H9 (cell line): ENCODE measurements at regions not wholly inside any gene's neighbourhood (a gene's known extent, or its start where the extent isn't known, plus 50 kb on each side); places are given as distances from the start of the nearest gene placed in this dataset.

ENCODE experiments used
- DNase-seq: peaks from one replicate; pipeline ENCODE4 v3.0.0-alpha.2; 2017
- H2AFZ ChIP-seq: one replicate; pipeline ENCODE4 v1.6.1; 2013; ENCODE audit warnings: mild to moderate bottlenecking, low read length, control low read depth, moderate library complexity
- H2AK5ac ChIP-seq: 2 replicates; pipeline ENCODE4 v1.6.1; 2013; ENCODE audit warnings: low read length, control low read depth, mixed read lengths; ENCODE audit not compliant: insufficient read length
- H2BK120ac ChIP-seq: one replicate; pipeline ENCODE4 v1.6.1; 2013; ENCODE audit warnings: low read depth, mild to moderate bottlenecking, low read length, control low read depth, inconsistent platforms; ENCODE audit not compliant: poor library complexity, severe bottlenecking
- H2BK12ac ChIP-seq: 2 replicates; pipeline ENCODE4 v1.6.1; 2013; ENCODE audit warnings: low read length, control low read depth, mixed read lengths, low read depth; ENCODE audit not compliant: insufficient read length
- H2BK15ac ChIP-seq: 2 replicates; pipeline ENCODE4 v1.6.1; 2013; ENCODE audit warnings: low read depth, low read length, control low read depth
- H2BK20ac ChIP-seq: one replicate; pipeline ENCODE4 v1.6.1; 2013; ENCODE audit warnings: low read depth, mild to moderate bottlenecking, low read length, control low read depth, inconsistent platforms; ENCODE audit not compliant: poor library complexity, severe bottlenecking
- H2BK5ac ChIP-seq: 2 replicates; pipeline ENCODE4 v1.6.1; 2013; ENCODE audit warnings: low read length, control low read depth, mixed read lengths; ENCODE audit not compliant: insufficient read length
- H3K14ac ChIP-seq: 2 replicates; pipeline ENCODE4 v1.6.1; 2013; ENCODE audit warnings: low read length, control low read depth; ENCODE audit not compliant: insufficient read depth
- H3K18ac ChIP-seq: 2 replicates; pipeline ENCODE4 v1.6.1; 2013; ENCODE audit warnings: low read depth, mild to moderate bottlenecking, mixed read lengths, low read length, control low read depth; ENCODE audit not compliant: insufficient read length
- H3K23ac ChIP-seq: 2 replicates; pipeline ENCODE4 v1.6.1; 2013; ENCODE audit warnings: low read length, control low read depth, mixed read lengths, low read depth; ENCODE audit not compliant: insufficient read length
- H3K23me2 ChIP-seq: 2 replicates; pipeline ENCODE4 v1.6.1; 2013; ENCODE audit warnings: low read depth, mild to moderate bottlenecking, mixed read lengths, low read length, control low read depth; ENCODE audit not compliant: insufficient read length, poor library complexity, severe bottlenecking
- H3K27ac ChIP-seq: 2 replicates; pipeline ENCODE4 v1.5.1; 2013; ENCODE audit warnings: low read length, control low read depth, mixed read lengths, low read depth; ENCODE audit not compliant: insufficient read length
- H3K27me3 ChIP-seq: 2 replicates; pipeline ENCODE4 v1.6.1; 2013; ENCODE audit warnings: low read length, control low read depth, inconsistent platforms; ENCODE audit not compliant: insufficient read depth
- H3K4ac ChIP-seq: 2 replicates; pipeline ENCODE4 v1.6.1; 2013; ENCODE audit warnings: low read depth, mild to moderate bottlenecking, control low read depth, inconsistent platforms, low read length, moderate library complexity
- H3K4me1 ChIP-seq: 2 replicates; pipeline ENCODE4 v1.6.1; 2013; ENCODE audit warnings: low read length, control low read depth, inconsistent platforms; ENCODE audit not compliant: insufficient read depth
- H3K4me2 ChIP-seq: 2 replicates; pipeline ENCODE4 v1.6.1; 2013; ENCODE audit warnings: low read length, control low read depth, mixed read lengths; ENCODE audit not compliant: insufficient read length, insufficient read depth
- H3K56ac ChIP-seq: 2 replicates; pipeline ENCODE4 v1.6.1; 2013; ENCODE audit warnings: low read depth, mild to moderate bottlenecking, mixed read lengths, low read length, control low read depth; ENCODE audit not compliant: insufficient read length
- H3K79me1 ChIP-seq: 2 replicates; pipeline ENCODE4 v1.6.1; 2013; ENCODE audit warnings: low read depth, mild to moderate bottlenecking, moderate library complexity, low read length, control low read depth, inconsistent platforms; ENCODE audit not compliant: insufficient read depth, poor library complexity, severe bottlenecking
- H3K79me2 ChIP-seq: 2 replicates; pipeline ENCODE4 v1.6.1; 2013; ENCODE audit warnings: low read length, control low read depth, inconsistent platforms; ENCODE audit not compliant: insufficient read depth
- H3K9ac ChIP-seq: 2 replicates; pipeline ENCODE4 v1.6.1; 2013; ENCODE audit warnings: low read length, control low read depth, mixed read lengths; ENCODE audit not compliant: insufficient read length; ENCODE audit errors: extremely low read depth
- H3K9me3 ChIP-seq: one replicate; pipeline ENCODE4 v1.6.1; 2013; ENCODE audit warnings: low read depth, low read length, inconsistent platforms; ENCODE audit not compliant: control insufficient read depth
- H3T11ph ChIP-seq: one replicate; pipeline ENCODE4 v1.6.1; 2013; ENCODE audit warnings: mild to moderate bottlenecking, low read length, control low read depth, inconsistent platforms
- H4K20me1 ChIP-seq: one replicate; pipeline ENCODE4 v1.6.1; 2013; ENCODE audit not compliant: control insufficient read depth, insufficient read length, insufficient read depth
- H4K5ac ChIP-seq: 2 replicates; pipeline ENCODE4 v1.6.1; 2013; ENCODE audit warnings: low read depth, mild to moderate bottlenecking, mixed read lengths, low read length, control low read depth; ENCODE audit not compliant: insufficient read length
- H4K8ac ChIP-seq: replicated peaks from 2 replicates; pipeline ENCODE4 v1.6.1; 2013; ENCODE audit warnings: low read length, control low read depth, mixed read lengths, low read depth; ENCODE audit not compliant: insufficient read length
- H4K91ac ChIP-seq: 2 replicates; pipeline ENCODE4 v1.6.1; 2013; ENCODE audit warnings: low read depth, mild to moderate bottlenecking, moderate library complexity, mixed read lengths, low read length, control low read depth; ENCODE audit not compliant: insufficient read length
- H3K27ac Mint-ChIP-seq, 3 experiments: 2 replicates in 2 of 3; 3 replicates in 1 of 3; pipeline ENCODE4 v1.8.0; 2020 to 2021; ENCODE audit warnings: mixed read lengths in 3 of 3, mild to moderate bottlenecking in 1 of 3, moderate library complexity in 1 of 3
- H3K27me3 Mint-ChIP-seq: 2 replicates; pipeline ENCODE4 v1.8.0; 2021; ENCODE audit warnings: low read depth, mild to moderate bottlenecking, moderate library complexity, mixed read lengths
- H3K36me3 Mint-ChIP-seq, 3 experiments: 2 replicates in 2 of 3; 3 replicates in 1 of 3; pipeline ENCODE4 v1.8.0; 2020 to 2021; ENCODE audit warnings: low read depth in 3 of 3, mixed read lengths in 3 of 3; ENCODE audit not compliant: insufficient read depth in 1 of 3
- H3K4me1 Mint-ChIP-seq, 2 experiments: 2 replicates each; pipeline ENCODE4 v1.8.0; 2020; ENCODE audit warnings: mixed read lengths in 2 of 2
- H3K4me3 Mint-ChIP-seq, 2 experiments: 2 replicates in 1 of 2; 3 replicates in 1 of 2; pipeline ENCODE4 v1.8.0; 2020 to 2021; ENCODE audit warnings: mild to moderate bottlenecking in 2 of 2, mixed read lengths in 2 of 2, moderate library complexity in 1 of 2
- H3K9me3 Mint-ChIP-seq, 2 experiments: 2 replicates in 1 of 2; 3 replicates in 1 of 2; pipeline ENCODE4 v1.8.0; 2020; ENCODE audit warnings: mild to moderate bottlenecking in 2 of 2, mixed read lengths in 2 of 2, moderate library complexity in 1 of 2
- CTCF ChIP-seq: fragments of 200-600 bp; sonication (generic); conservative IDR thresholded peaks from 3 replicates; pipeline ENCODE4 v1.8.0; 2021; ENCODE audit warnings: antibody characterized with exemption, mild to moderate bottlenecking
- WGBS: extraction: QIAGEN DNeasy Blood & Tissue Kit; methylation state at CpG from one replicate; pipeline ENCODE4 v1.1.7; 2013; ENCODE audit warnings: missing lambda C conversion rate, low lambda C conversion rate, mixed read lengths; ENCODE audit not compliant: insufficient read length; ENCODE audit errors: extremely low coverage; 5-methylcytosine and 5-hydroxymethylcytosine counted together

- no peaks in the 10 kb centered on the region; the same call in 1 of the 2 replicates for H3K4me1 ChIP-seq
- Mint-ChIP-seq H3K27me3 (peaks cover 11% of the 10 kb centered on the region), H3K4me1 (peaks cover 11 to 26% of the 10 kb centered on the region in 2 experiments), H3K27ac (no peak overlapping the region), H3K36me3 (peaks cover 0 to 1% (median 0%) of the 10 kb centered on the region in 3 experiments; a peak in 1 of 7 replicates), H3K9me3 (peaks cover 0 to 8% of the 10 kb centered on the region in 2 experiments; a peak in 1 of 5 replicates), H3K4me3 (no peak overlapping the region)
- H3K79me1 ChIP-seq = no peaks in the 10 kb centered on the region
- no peak overlapping the region for H3T11ph ChIP-seq
- H3K18ac ChIP-seq = no peak overlapping the region
- H3K14ac ChIP-seq = no peak overlapping the region; the same call in 1 of the 2 replicates
- no peaks in the 10 kb centered on the region for H3K79me2 ChIP-seq
- H2AFZ ChIP-seq = no peak overlapping the region
- no peak overlapping the region for H4K91ac ChIP-seq
- H3K23ac ChIP-seq = no peak overlapping the region
- TF ChIP-seq CTCF = no peak
- no peak overlapping the region for H3K27ac ChIP-seq
- H3K4me2 ChIP-seq = no peak overlapping the region
- no peak overlapping the region for H2BK120ac ChIP-seq
- no peak overlapping the region for H4K8ac ChIP-seq
- no peaks in the 10 kb centered on the region for H3K23me2 ChIP-seq
- no peak overlapping the region for H2BK12ac ChIP-seq
- no peak for DNase-seq
- peak overlapping the region; percentile 76 for H2BK5ac ChIP-seq
- H3K9ac ChIP-seq = no peak overlapping the region
- no peak overlapping the region for H2BK15ac ChIP-seq
- no peak overlapping the region for H2BK20ac ChIP-seq
- H4K5ac ChIP-seq = no peak overlapping the region
- no CpG with 5 or more reads among the region's 8 CpGs for WGBS
- H2AK5ac ChIP-seq = no peak overlapping the region
- no peaks in the 10 kb centered on the region for H3K27me3 ChIP-seq
- no peaks in the 10 kb centered on the region for H3K9me3 ChIP-seq
- H3K4ac ChIP-seq = no peak overlapping the region
- no peaks in the 10 kb centered on the region for H4K20me1 ChIP-seq
- H3K56ac ChIP-seq = no peak overlapping the region
Observed at GRCh38 chr22:48258811-48259210, 1496.4 kb downstream of the TBC1D22A start.
